ENCODE measurements at regions not wholly inside any gene's neighbourhood (a gene's known extent, or its start where the extent isn't known, plus 50 kb on each side); places are given as distances from the start of the nearest gene placed in this dataset.

- intact Hi-C loops (cut with micrococcal nuclease; ENCODE audit: unreplicated experiment) = no loop called here
These were observed 86.2 kb upstream of the F13A1 start for GRCh38 chr6:6406715-6407070.

DNA sequence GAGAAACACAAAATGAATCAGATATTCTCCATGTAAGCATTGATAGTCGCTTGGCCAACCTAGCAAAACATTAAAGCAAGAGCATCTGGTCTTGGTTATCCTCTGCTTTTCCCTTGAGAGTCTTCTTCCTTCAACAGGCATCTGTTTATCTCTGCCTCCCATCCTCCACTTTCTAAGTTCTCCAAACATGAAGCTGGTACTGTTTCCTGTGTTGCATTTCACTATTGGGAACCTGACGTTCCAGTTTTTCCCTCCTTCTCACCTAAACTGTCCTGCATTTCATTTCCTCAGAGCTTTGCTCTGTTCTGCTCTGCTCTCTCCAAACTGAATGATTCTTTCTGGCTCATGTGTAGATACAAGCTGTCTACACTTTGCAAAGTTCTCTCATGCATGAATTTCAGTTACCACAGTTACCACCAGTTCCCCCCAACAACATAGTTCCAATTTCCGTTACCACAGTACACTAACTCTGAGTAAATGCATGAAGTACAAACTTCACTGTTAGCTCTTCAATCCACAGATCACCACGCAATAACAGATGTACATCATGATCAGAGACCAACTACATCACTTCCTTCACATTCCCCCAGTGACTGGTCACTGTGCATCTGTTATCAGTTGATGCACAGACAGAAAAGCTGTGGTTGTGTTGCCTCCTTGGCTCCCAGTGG, 86.7 kb upstream of the F13A1 start:
- CTCF ChIA-PET = no interaction called here
- BruUV-seq (replicated peaks) = no TSS peak
- no peak overlapping the region for H3K4me3 ChIP-seq (ENCODE audit: low read depth in 2 of 2, low read length in 2 of 2)
- H3K36me3 ChIP-seq (ENCODE audit: control insufficient read depth, insufficient read depth, low read length) = no peaks in the 10 kb centered on the region
- H3K4me1 ChIP-seq (ENCODE audit: control insufficient read depth, insufficient read depth, low read length) = no peaks in the 10 kb centered on the region
- peaks cover 5% of the 10 kb centered on the region; the same call in 1 of the 2 replicates for H3K27me3 ChIP-seq (ENCODE audit: control insufficient read depth, insufficient read depth, low read length)
- TF ChIP-seq POLR2AphosphoS5 (IDR thresholded peaks at IDR 0.05; ENCODE audit: low read depth, low read length) = no peak
- TF ChIP-seq SIN3A (IDR thresholded peaks at IDR 0.05; ENCODE audit: borderline replicate concordance, insufficient read depth, low read depth, low read length) = no peak
- no peak for TF ChIP-seq TCF7L2 (IDR thresholded peaks at IDR 0.05; ENCODE audit: low read depth, low read length)
- TF ChIP-seq, protein P1, sequence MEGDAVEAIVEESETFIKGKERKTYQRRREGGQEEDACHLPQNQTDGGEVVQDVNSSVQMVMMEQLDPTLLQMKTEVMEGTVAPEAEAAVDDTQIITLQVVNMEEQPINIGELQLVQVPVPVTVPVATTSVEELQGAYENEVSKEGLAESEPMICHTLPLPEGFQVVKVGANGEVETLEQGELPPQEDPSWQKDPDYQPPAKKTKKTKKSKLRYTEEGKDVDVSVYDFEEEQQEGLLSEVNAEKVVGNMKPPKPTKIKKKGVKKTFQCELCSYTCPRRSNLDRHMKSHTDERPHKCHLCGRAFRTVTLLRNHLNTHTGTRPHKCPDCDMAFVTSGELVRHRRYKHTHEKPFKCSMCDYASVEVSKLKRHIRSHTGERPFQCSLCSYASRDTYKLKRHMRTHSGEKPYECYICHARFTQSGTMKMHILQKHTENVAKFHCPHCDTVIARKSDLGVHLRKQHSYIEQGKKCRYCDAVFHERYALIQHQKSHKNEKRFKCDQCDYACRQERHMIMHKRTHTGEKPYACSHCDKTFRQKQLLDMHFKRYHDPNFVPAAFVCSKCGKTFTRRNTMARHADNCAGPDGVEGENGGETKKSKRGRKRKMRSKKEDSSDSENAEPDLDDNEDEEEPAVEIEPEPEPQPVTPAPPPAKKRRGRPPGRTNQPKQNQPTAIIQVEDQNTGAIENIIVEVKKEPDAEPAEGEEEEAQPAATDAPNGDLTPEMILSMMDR (IDR thresholded peaks at IDR 0.05) = no peak
- TF ChIP-seq, protein P2, sequence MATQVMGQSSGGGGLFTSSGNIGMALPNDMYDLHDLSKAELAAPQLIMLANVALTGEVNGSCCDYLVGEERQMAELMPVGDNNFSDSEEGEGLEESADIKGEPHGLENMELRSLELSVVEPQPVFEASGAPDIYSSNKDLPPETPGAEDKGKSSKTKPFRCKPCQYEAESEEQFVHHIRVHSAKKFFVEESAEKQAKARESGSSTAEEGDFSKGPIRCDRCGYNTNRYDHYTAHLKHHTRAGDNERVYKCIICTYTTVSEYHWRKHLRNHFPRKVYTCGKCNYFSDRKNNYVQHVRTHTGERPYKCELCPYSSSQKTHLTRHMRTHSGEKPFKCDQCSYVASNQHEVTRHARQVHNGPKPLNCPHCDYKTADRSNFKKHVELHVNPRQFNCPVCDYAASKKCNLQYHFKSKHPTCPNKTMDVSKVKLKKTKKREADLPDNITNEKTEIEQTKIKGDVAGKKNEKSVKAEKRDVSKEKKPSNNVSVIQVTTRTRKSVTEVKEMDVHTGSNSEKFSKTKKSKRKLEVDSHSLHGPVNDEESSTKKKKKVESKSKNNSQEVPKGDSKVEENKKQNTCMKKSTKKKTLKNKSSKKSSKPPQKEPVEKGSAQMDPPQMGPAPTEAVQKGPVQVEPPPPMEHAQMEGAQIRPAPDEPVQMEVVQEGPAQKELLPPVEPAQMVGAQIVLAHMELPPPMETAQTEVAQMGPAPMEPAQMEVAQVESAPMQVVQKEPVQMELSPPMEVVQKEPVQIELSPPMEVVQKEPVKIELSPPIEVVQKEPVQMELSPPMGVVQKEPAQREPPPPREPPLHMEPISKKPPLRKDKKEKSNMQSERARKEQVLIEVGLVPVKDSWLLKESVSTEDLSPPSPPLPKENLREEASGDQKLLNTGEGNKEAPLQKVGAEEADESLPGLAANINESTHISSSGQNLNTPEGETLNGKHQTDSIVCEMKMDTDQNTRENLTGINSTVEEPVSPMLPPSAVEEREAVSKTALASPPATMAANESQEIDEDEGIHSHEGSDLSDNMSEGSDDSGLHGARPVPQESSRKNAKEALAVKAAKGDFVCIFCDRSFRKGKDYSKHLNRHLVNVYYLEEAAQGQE (IDR thresholded peaks at IDR 0.05; ENCODE audit: insufficient read depth in 1 of 2, low read depth in 2 of 2, low read length in 1 of 2) = no peak
- DNase-seq (ENCODE audit: low read depth, low spot score) (no peak), ATAC-seq (no peak)
- in situ Hi-C loops (cut with HindIII; ENCODE audit: low pct_unique_long_range_greater_than_20kb, low sequenced_read_pairs) (no loop called here), intact Hi-C loops (cut with micrococcal nuclease; ENCODE audit: unreplicated experiment) (no loop called here)
- no peaks in the 10 kb centered on the region for H3K9me3 ChIP-seq (ENCODE audit: control insufficient read depth, insufficient read depth, low read depth, low read length)
- H3K27ac ChIP-seq (ENCODE audit: low read length) = no peak overlapping the region
- POLR2A ChIA-PET = no interaction called here

More at GRCh38 chr6:6406715-6407070, 86.2 kb upstream of the F13A1 start:
- Histone ChIP-seq H3K4me1 (ENCODE audit: control insufficient read depth, insufficient read depth, low read length) (no peaks in the 10 kb centered on the region), H3K27ac (ENCODE audit: low read length) (no peak overlapping the region), H3K9me3 (ENCODE audit: control insufficient read depth, insufficient read depth, low read depth, low read length) (no peaks in the 10 kb centered on the region), H3K36me3 (ENCODE audit: control insufficient read depth, insufficient read depth, low read length) (no peaks in the 10 kb centered on the region), H3K27me3 (ENCODE audit: control insufficient read depth, insufficient read depth, low read length) (peaks cover 5% of the 10 kb centered on the region; the same call in 1 of the 2 replicates), H3K4me3 (ENCODE audit: low read depth in 2 of 2, low read length in 2 of 2) (no peak overlapping the region)
- in situ Hi-C loops (cut with HindIII; ENCODE audit: low pct_unique_long_range_greater_than_20kb, low sequenced_read_pairs) = no loop called here
- CTCF ChIA-PET = no interaction called here
- POLR2A ChIA-PET = no interaction called here
- ATAC-seq (no peak), DNase-seq (ENCODE audit: low read depth, low spot score) (no peak)
- no peak for TF ChIP-seq POLR2AphosphoS5 (IDR thresholded peaks at IDR 0.05; ENCODE audit: low read depth, low read length)
- TF ChIP-seq, protein P1 (IDR thresholded peaks at IDR 0.05) = no peak
- TF ChIP-seq SIN3A (IDR thresholded peaks at IDR 0.05; ENCODE audit: borderline replicate concordance, insufficient read depth, low read depth, low read length) = no peak
- TF ChIP-seq TCF7L2 (IDR thresholded peaks at IDR 0.05; ENCODE audit: low read depth, low read length) = no peak
- TF ChIP-seq, protein P2 (IDR thresholded peaks at IDR 0.05; ENCODE audit: insufficient read depth in 1 of 2, low read depth in 2 of 2, low read length in 1 of 2) = no peak
- no TSS peak for BruUV-seq (replicated peaks)
